T47D (cell line): ENCODE measurements at regions not wholly inside any gene's neighbourhood (a gene's known extent, or its start where the extent isn't known, plus 50 kb on each side); places are given as distances from the start of the nearest gene placed in this dataset.
"Not testable (repeated sequence)": the region's sequence is repeated elsewhere in the genome, so short reads cannot be mapped to it uniquely, and the experiment has no call there.

Experiments
- DNase-seq, 2 experiments: peaks; one replicate each; pipeline versions ENCODE4 v3.0.0 to v3.0.0-alpha.2; 2011 to 2012; ENCODE audit warnings: low read depth in 1 of 2, low spot score in 1 of 2
- JUND ChIP-seq: IDR thresholded peaks from 2 replicates; pipeline ENCODE4 v1.6.1; 2012; ENCODE audit warnings: low read depth
- in situ Hi-C: cut with HindIII; loops from 2 replicates; pipeline ENCODE4 v1.10.0; 2016; ENCODE audit warnings: low sequenced_read_pairs, low pct_unique_long_range_greater_than_20kb

DNA sequence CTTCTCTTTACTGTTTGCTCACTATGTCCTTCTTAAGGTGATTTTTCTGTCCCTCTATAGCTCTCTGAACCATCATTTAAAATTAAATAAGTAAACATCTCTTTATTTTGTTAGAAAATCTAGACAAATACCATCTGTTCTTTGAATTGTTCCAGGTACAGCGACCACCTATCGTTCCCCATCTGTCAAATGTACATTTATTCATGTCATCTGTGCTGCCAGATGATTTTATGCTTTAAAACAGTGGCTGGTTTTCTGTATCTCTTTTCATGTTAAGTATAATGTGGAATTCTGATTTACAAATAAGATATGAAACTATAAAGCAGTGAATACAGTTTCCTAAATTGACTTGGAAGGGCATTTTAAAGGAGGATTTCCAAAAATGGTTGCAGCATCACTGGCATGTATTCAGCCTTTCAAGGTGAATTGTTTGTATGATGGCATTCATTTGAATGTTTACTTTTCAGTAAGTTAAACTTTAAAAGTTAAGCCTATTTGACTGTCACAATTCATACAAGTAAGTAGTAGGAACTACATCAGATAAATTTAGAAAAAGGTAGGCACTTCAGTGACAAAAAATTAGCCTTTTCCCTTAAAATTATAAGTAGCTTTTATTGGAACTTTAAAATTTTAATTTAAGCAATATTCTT lies 92.6 kb upstream of the CLVS2 start:
- no peak for DNase-seq
- TF ChIP-seq JUND, result no peak
- in situ Hi-C loops, result no loop called here

DNA sequence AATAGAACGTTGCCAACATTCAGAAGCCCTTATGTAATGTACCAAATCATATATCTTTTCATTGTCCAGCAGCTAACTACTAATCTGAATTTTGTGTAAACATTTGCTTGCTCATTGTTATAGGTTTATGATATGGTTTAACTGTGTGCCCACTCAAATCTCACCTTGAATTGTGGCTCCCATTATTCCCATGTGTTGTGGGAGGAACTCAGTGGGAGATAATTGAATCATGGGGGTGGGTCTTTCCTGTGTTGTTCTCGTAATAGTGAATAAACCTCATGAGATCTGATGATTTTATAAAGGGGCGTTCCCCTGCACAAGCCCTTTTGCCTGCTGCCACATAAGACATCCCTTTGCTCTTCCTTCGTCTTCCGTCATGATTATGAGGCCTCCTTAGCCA lies 91.9 kb upstream of the CLVS2 start:
- DNase-seq, result no peak
- no peak for TF ChIP-seq JUND
- in situ Hi-C loops, result no loop called here

DNA sequence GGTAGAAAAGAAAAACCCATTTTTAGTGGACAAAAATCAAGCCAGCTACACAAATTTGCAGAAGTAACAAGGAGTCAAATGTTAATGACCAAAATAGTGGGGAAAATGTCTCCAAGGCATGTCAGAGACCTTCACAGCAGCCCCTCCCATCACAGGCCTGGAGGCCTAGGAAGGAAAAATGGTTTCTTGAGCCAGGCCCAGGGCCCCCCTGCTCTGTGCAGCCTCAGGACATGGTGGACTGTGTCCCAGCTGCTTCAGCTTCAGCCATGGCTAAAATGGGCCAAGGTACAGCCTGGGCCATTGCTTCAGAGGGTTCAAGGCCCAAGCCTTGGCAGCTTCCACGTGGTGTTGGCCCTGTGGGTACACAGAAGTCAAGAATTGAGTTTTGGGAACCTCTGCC lies 82.5 kb upstream of the CLVS2 start:
- in situ Hi-C loops, result no loop called here
- no peak for TF ChIP-seq JUND
- DNase-seq, result no peak

DNA sequence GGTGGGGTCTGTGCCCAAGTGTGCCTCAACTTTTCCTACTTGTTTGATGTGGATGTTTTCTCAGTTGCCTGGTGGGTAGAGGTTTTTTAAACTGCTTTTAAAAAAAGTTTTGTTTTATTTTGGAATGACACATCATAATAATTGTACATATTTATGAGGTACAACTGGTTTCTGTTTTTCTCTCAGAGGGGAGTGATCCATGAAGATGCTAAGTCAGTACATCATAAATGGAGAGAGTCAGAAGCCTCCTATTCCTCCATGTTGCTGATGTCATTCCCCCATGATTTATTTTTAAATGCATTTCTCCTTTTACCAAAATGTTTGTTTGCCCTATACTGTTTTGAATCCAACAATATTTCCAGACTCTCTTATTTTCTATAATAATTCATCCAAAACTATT lies 77.3 kb upstream of the CLVS2 start:
- in situ Hi-C loops, result no loop called here
- no peak for TF ChIP-seq JUND
- no peak for DNase-seq

DNA sequence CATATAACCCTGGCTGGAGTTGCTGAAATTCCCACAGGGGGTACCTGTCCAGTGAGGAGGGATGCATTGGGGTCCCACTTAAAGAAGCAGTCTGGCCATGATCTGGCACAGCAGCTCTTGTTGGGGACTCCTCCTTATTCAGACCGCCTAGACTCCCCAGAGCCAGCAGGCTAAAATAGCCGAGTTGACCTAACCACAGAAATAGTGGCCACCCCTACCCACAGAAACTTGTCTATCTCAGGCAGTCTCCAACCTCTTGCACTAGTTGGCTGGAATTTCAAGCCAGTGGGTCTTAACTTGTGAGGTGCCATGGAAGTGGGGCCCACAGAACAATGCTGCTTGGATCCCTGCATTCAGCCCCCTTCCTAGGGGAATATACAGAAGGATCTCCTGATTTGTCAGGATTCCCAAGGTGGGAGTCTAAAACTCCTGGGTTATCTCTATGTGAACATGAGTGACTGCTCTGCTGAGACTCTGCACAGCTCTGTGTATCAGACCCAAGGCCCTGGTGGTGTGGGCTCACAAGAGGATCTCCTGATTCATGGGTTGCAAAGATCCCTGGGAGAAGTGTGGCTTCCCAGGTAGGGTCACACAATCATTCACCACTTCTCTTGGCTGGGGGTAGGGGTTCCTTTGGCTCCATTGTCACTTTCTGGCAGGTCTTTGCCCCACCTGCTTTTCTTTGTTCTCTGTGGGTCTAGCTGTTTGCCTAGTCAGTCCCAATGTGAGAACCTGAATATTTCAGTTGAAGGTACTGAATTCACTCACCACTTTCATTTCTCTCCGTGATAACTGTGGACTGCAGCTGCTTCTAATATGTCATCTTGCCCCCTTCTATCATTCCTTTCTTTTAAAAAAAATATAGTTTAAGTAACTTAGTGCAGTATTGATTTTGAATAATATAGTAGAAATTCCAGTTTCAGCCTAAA lies 65.5 kb upstream of the CLVS2 start:
- in situ Hi-C loops, result no loop called here
- DNase-seq, result no peak
- no peak for TF ChIP-seq JUND

DNA sequence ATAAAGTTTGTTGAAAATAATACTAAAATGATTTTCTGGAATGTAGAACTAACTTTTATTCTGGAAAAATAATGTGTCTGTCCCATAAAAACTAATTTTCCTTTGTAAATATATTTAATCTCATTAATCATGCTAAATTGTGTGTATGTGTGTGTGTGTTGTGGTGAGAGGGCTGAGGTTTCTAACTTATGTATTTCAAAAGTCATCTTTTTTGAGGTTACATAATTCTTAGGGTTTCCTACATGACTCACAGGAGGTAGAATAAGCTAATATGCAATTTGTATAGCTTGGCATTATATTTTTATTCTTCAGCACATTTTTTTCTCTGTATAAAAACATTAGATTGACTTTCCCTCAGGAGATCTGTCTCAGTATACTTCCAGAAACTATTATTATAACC lies 64.1 kb upstream of the CLVS2 start:
- no peak for TF ChIP-seq JUND
- no peak for DNase-seq
- in situ Hi-C loops, result no loop called here

DNA sequence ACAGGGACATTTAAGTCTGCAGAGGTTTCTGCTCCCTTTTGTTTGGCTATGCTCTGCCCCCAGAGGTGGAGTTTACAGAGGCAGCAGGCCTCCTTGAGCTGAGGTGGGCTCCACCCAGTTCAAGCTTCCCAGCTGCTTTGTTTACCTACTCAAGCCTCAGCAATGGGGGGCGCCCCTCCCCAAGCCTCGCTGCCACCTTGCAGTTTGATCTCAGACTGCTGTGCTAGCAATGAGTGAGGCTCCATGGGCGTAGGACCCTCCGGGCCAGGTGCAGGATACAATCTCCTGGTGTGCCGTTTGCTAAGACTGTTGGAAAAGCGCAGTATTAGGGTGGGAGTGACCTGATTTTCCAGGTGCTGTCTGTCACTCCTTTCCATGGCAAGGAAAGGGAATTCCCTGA lies 51.1 kb upstream of the CLVS2 start:
- not testable (repeated sequence) for DNase-seq

More for the DNA sequence above, 51.1 kb upstream of the CLVS2 start:
- in situ Hi-C loops, result not testable (repeated sequence)
